HG02623 (cell line): ENCODE measurements at regions not wholly inside any gene's neighbourhood (a gene's known extent, or its start where the extent isn't known, plus 50 kb on each side); places are given as distances from the start of the nearest gene placed in this dataset.

ENCODE experiments used
- ATAC-seq: cut with Tn5 transposase; IDR thresholded peaks from one replicate; pipeline ENCODE4 v1.9.1; 2021; ENCODE audit warnings: moderate library complexity; ENCODE audit not compliant: unreplicated experiment

- no peak for ATAC-seq
Observed at GRCh38 chr6:122092366-122092765, 307.1 kb upstream of the HSF2 start.

GRCh38 chr6:122098201-122098678, 301.2 kb upstream of the HSF2 start:
- no peak for ATAC-seq

- no peak for ATAC-seq
Observed at GRCh38 chr6:122102026-122102425, 297.4 kb upstream of the HSF2 start.

- ATAC-seq: no peak
Observed at GRCh38 chr6:122107256-122107852, 292.1 kb upstream of the HSF2 start.

- no peak for ATAC-seq
Observed at GRCh38 chr6:122109075-122109474, 290.4 kb upstream of the HSF2 start.

- no peak for ATAC-seq
Observed at GRCh38 chr6:122114717-122115116, 284.7 kb upstream of the HSF2 start.

GRCh38 chr6:122116119-122116834, 283.2 kb upstream of the HSF2 start:
- ATAC-seq: no peak

GRCh38 chr6:122116835-122117627, 282.4 kb upstream of the HSF2 start:
- ATAC-seq: no peak

GRCh38 chr6:122118945-122119506, 280.4 kb upstream of the HSF2 start:
- ATAC-seq: no peak

- ATAC-seq: no peak
Observed at GRCh38 chr6:122122202-122122601, 277.2 kb upstream of the HSF2 start.

- no peak for ATAC-seq
Observed at GRCh38 chr6:122122686-122123085, 276.8 kb upstream of the HSF2 start.

GRCh38 chr6:122124908-122125307, 274.5 kb upstream of the HSF2 start:
- ATAC-seq: no peak

- ATAC-seq: no peak
Observed at GRCh38 chr6:122126894-122127293, 272.6 kb upstream of the HSF2 start.

- ATAC-seq: no peak
Observed at GRCh38 chr6:122128445-122128844, 271.0 kb upstream of the HSF2 start.

GRCh38 chr6:122129313-122130025, 270.0 kb upstream of the HSF2 start:
- ATAC-seq: no peak

- no peak for ATAC-seq
Observed at GRCh38 chr6:122130026-122130348, 269.5 kb upstream of the HSF2 start.

- no peak for ATAC-seq
Observed at GRCh38 chr6:122130518-122130917, 268.9 kb upstream of the HSF2 start.

GRCh38 chr6:122136386-122136785, 263.1 kb upstream of the HSF2 start:
- ATAC-seq: no peak

- no peak for ATAC-seq
Observed at GRCh38 chr6:122140031-122140430, 259.4 kb upstream of the HSF2 start.

GRCh38 chr6:122141246-122141645, 258.2 kb upstream of the HSF2 start:
- no peak for ATAC-seq
